ENCODE measurements at regions not wholly inside any gene's neighbourhood (a gene's known extent, or its start where the extent isn't known, plus 50 kb on each side); places are given as distances from the start of the nearest gene placed in this dataset.
"Not testable (repeated sequence)": the region's sequence is repeated elsewhere in the genome, so short reads cannot be mapped to it uniquely, and the experiment has no call there.

DNA sequence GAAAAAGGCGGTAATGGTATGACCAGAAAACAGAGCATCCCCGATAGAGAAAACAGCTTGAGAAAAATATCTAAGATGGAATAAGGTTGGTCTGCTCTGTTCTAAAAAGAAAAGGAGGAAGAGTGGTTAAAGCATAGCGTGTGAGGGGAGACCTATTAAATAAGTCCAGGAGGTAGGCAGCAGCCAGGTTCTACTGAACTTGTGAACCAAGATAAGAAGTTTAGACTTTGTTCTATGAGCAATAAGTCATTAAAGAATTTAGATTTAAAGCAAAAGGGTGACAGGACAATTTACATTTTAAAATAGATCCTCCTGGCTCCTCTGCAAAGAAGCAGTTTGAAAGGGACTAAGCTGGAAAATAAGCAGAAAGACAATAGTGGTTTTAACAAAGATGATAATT is 81.3 kb upstream of the COX7C start:
- no peak for DNase-seq

DNA sequence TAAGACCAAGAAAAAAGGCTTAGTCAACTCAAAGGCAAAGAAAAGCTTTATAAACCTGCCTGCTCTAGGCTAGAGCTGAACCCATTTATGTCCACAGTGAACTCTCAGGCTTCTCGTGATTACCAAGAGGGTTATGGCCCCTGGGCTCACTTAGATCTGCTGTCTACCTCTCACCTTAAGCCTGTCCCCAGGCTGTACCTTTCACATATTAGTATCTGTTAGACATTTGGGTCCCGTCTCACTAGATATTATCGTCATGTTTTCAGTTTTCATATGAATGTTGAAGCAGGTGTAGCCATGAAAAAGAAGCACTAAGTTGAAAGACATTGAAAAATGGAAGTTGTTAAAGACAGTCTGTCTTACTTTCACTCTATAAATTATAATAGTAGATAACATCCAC is 75.2 kb upstream of the COX7C start:
- DNase-seq, result no peak

DNA sequence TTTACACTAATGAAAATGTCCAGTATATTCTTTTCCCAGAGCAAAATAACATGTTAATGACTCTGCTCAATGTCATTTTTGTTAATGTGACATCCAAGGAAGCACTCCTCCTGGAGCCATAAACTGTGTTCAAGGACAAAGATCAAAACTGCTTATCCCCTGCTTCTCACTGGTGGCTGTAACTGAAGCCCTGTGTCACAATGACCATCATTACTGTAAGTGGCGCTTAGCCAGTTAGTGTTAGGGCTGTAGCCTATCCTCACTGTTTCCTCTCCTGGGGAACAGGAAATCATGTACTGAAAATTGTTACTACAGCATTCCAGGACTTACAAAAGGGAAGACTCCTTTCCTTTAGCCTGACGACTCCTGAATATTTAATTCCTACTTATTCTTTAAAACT is 71.7 kb upstream of the COX7C start:
- DNase-seq, result no peak

DNA sequence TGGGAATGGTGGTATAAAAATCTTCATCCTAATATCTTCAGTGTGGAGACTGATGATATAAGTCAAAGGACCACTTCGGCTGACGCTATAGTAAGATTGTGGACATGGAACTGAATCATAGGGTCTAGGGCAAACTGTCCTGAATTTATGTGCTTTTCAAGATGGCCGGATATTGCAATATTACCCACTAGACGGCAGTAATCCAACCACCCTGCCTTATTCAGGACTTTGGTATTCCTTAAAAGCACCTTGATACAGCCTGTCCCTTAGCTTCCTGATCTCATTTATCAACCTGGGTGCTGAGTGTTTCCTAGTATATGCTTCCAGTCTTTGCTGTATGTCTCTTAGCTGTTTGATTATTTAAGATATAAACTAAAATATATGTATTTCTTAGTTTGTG is 71.2 kb upstream of the COX7C start:
- no peak for DNase-seq

DNA sequence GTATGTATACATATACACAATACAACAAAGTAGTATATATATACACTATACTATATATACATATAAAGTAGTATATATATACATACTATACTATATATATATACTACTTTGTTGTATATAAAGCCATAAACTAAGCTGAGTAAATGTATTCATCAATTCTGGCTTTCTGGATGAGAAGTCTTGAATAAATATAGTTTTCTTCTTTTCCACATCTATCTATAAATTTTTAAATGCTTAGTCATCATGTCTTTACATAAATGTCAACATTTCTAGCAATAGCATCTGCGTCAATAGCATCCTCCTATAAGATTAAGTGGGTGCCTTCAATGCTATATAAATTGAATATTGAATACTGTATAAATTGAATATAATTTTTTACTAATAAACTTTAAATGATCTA is 63.1 kb upstream of the COX7C start:
- no peak for DNase-seq

DNA sequence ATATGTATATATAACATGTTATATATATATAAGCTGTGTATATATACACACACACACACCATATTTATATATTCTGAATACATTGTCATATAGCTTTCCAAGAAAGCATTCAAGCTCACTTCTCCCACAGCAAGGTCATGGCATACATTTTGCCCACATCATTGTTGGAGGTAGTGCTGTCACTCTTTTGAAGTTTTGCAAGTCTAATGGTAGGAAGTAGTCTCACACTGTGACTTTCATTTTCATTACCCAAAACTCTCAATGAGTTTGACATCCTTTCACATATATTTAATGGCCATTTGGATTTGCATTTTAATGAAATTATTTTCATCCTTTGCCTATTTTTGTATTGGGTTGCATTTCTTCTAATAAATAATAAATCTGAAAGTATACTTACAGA is 59.8 kb upstream of the COX7C start:
- DNase-seq, result no peak

DNA sequence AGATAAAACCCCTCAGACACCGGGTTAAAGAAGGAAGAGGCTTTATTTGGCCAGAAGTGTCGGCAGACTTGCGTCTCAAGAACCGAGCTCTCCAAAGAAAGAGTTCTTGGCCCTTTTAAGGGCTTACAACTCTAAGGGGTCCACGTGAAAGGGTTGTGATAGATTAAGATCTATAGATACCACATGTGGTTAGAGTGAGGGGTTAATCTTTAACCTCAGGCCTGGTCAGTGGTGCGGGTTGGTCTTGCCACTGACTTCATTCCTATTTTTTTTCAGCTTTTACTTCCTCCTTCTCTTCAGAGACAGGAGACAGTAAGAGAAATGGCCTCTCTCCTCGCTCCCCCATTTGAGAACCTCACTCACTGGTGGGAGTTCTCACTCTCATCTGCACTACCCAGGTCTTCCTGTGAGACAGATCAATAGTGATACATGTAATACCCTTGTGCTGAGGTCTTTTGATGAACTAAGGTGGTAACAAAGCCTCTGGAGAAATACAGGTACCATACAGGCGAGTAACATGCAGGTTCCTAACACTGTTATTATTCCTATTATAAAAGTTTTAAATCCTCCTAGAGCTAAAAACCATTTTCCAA is 52.4 kb upstream of the COX7C start:
- no peak for DNase-seq

DNA sequence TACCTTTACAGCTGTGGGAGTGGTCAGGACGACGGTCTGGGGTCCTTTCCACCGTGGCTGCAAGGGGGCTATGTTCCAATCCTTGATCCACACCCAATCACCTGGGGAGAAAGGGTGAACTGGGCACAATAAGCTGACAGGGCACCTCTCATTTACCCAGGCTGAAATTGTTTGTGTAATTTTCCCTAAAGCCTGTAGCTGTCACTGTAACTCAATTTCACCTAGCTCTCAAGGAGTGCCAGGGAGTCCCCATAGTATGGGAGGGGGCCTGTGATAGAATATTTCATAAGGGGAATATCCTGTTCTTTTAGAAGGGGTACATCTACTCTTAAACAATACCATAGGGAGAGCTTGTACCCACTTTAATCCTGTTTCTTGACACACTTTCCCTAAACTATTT is 51.7 kb upstream of the COX7C start:
- DNase-seq, result not testable (repeated sequence)
